Pons (tissue), 1 donor: ENCODE measurements at regions not wholly inside any gene's neighbourhood (a gene's known extent, or its start where the extent isn't known, plus 50 kb on each side); places are given as distances from the start of the nearest gene placed in this dataset.
A peak's percentile ranks its signal among the peaks of the same experiment; 100 is the strongest.
"Not testable (repeated sequence)": the region's sequence is repeated elsewhere in the genome, so short reads cannot be mapped to it uniquely, and the experiment has no call there.

Experiments used
- DNase-seq: peaks from one replicate; pipeline ENCODE4 v3.0.0-alpha.2; 2016; ENCODE audit warnings: low spot score

- DNase-seq: not testable (repeated sequence)
Observed at GRCh38 chr12:116327992-116328391, 50.5 kb upstream of the MED13L start.

- DNase-seq: no peak
Observed at GRCh38 chr12:116331876-116332275, 54.4 kb upstream of the MED13L start.

GRCh38 chr12:116332705-116333380 is 55.4 kb upstream of the MED13L start:
- DNase-seq: no peak

GRCh38 chr12:116333402-116333801 is 55.9 kb upstream of the MED13L start:
- no peak for DNase-seq

- no peak for DNase-seq
Observed at GRCh38 chr12:116336542-116337065, 59.1 kb upstream of the MED13L start.

GRCh38 chr12:116337312-116337711 is 59.8 kb upstream of the MED13L start:
- DNase-seq: no peak

- no peak for DNase-seq
Observed at GRCh38 chr12:116338064-116338846, 60.8 kb upstream of the MED13L start.

- DNase-seq: no peak
Observed at GRCh38 chr12:116339062-116339461, 61.6 kb upstream of the MED13L start.

GRCh38 chr12:116339800-116340371 is 62.4 kb upstream of the MED13L start:
- DNase-seq: no peak

- DNase-seq: no peak
Observed at GRCh38 chr12:116343331-116343884, 65.9 kb upstream of the MED13L start.

- DNase-seq: no peak
Observed at GRCh38 chr12:116346222-116346621, 68.7 kb upstream of the MED13L start.

GRCh38 chr12:116346741-116347140 is 69.2 kb upstream of the MED13L start:
- DNase-seq: no peak

GRCh38 chr12:116347265-116347664 is 69.8 kb upstream of the MED13L start:
- DNase-seq: no peak

GRCh38 chr12:116352315-116352835 is 74.9 kb upstream of the MED13L start:
- DNase-seq: no peak

GRCh38 chr12:116353958-116354357 is 76.5 kb upstream of the MED13L start:
- no peak for DNase-seq

- DNase-seq: no peak
Observed at GRCh38 chr12:116354534-116354933, 77.0 kb upstream of the MED13L start.

GRCh38 chr12:116354950-116355783 is 77.7 kb upstream of the MED13L start:
- DNase-seq: no peak

- DNase-seq: no peak
Observed at GRCh38 chr12:116358536-116358892, 81.0 kb upstream of the MED13L start.

- DNase-seq: peak; percentile 85
Observed at GRCh38 chr12:116358893-116359761, 81.6 kb upstream of the MED13L start.

- no peak for DNase-seq
Observed at GRCh38 chr12:116360579-116361413, 83.3 kb upstream of the MED13L start.
